ENCODE measurements at regions not wholly inside any gene's neighbourhood (a gene's known extent, or its start where the extent isn't known, plus 50 kb on each side); places are given as distances from the start of the nearest gene placed in this dataset.
A peak's percentile ranks its signal among the peaks of the same experiment; 100 is the strongest.

- no TSS peak for BruUV-seq (replicated peaks)
- H3K4me1 ChIP-seq = no peaks in the 10 kb centered on the region
- Mint-ChIP-seq H3K27ac (ENCODE audit: unreplicated experiment) (no peak overlapping the region), H3K36me3 (ENCODE audit: insufficient read depth, unreplicated experiment) (no peaks in the 10 kb centered on the region), H3K4me3 (ENCODE audit: unreplicated experiment) (no peak overlapping the region), H3K4me1 (ENCODE audit: low read depth, unreplicated experiment) (no peaks in the 10 kb centered on the region), H3K27me3 (ENCODE audit: insufficient read depth, unreplicated experiment) (peaks cover 5% of the 10 kb centered on the region), H3K9me3 (ENCODE audit: unreplicated experiment) (no peaks in the 10 kb centered on the region)
- H3K9me3 ChIP-seq = no peaks in the 10 kb centered on the region
- no peaks in the 10 kb centered on the region for H3K27me3 ChIP-seq (replicated peaks; ENCODE audit: control insufficient read depth, insufficient read depth, low read length)
- ChIA-PET CTCF (no interaction called here), POLR2A (no interaction called here)
- no peak for DNase-seq
- no peaks in the 10 kb centered on the region for H3K36me3 ChIP-seq (ENCODE audit: control insufficient read depth, insufficient read depth, low read length)
- TF ChIP-seq, protein P1, sequence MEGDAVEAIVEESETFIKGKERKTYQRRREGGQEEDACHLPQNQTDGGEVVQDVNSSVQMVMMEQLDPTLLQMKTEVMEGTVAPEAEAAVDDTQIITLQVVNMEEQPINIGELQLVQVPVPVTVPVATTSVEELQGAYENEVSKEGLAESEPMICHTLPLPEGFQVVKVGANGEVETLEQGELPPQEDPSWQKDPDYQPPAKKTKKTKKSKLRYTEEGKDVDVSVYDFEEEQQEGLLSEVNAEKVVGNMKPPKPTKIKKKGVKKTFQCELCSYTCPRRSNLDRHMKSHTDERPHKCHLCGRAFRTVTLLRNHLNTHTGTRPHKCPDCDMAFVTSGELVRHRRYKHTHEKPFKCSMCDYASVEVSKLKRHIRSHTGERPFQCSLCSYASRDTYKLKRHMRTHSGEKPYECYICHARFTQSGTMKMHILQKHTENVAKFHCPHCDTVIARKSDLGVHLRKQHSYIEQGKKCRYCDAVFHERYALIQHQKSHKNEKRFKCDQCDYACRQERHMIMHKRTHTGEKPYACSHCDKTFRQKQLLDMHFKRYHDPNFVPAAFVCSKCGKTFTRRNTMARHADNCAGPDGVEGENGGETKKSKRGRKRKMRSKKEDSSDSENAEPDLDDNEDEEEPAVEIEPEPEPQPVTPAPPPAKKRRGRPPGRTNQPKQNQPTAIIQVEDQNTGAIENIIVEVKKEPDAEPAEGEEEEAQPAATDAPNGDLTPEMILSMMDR (IDR thresholded peaks at IDR 0.05; ENCODE audit: insufficient read depth in 1 of 2, low read depth in 1 of 2, low read length in 1 of 2, severe bottlenecking in 1 of 2, unreplicated experiment in 1 of 2) = peak in 1 of 2 experiments; percentile 34
- H3K4me3 ChIP-seq (ENCODE audit: low read depth, low read length) = no peak overlapping the region
- intact Hi-C loops (cut with micrococcal nuclease; ENCODE audit: unreplicated experiment) = no loop called here
Measured at GRCh38 chr14:106681568-106681967, 1155.2 kb downstream of the TMEM121 start.

DNA sequence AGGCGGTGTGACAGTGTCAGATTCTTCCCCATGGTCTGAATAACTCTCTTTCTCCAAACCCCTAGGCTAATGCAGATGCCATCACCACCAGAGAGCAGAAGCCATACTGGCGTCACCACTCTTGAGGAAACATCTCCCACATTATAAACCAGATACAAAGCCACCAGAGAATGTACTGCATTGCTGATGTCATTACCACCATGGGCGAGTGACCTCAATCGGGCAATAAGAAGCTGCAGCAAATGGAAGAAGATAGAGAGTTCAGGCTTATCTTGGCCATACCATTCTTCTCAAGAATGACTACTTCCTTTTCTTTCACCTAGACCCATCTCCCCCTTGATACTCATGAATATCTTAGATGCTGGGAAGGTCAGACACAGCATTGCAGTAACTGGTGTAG lies 1157.2 kb downstream of the TMEM121 start:
- Mint-ChIP-seq H3K27me3 (ENCODE audit: insufficient read depth, unreplicated experiment) (peaks cover 7% of the 10 kb centered on the region), H3K36me3 (ENCODE audit: insufficient read depth, unreplicated experiment) (no peaks in the 10 kb centered on the region), H3K9me3 (ENCODE audit: unreplicated experiment) (no peaks in the 10 kb centered on the region), H3K27ac (ENCODE audit: unreplicated experiment) (no peak overlapping the region), H3K4me1 (ENCODE audit: low read depth, unreplicated experiment) (no peaks in the 10 kb centered on the region), H3K4me3 (ENCODE audit: unreplicated experiment) (no peak overlapping the region)
- no peaks in the 10 kb centered on the region for H3K9me3 ChIP-seq
- no peaks in the 10 kb centered on the region for H3K4me1 ChIP-seq
- CTCF ChIA-PET = no interaction called here
- intact Hi-C loops (cut with micrococcal nuclease; ENCODE audit: unreplicated experiment) = no loop called here
- H3K4me3 ChIP-seq (ENCODE audit: low read depth, low read length) = no peak overlapping the region
- BruUV-seq (replicated peaks) = no TSS peak
- TF ChIP-seq, protein P1 (IDR thresholded peaks at IDR 0.05; ENCODE audit: insufficient read depth in 1 of 2, low read depth in 1 of 2, low read length in 1 of 2, severe bottlenecking in 1 of 2, unreplicated experiment in 1 of 2) = no peak
- DNase-seq = no peak
- H3K27me3 ChIP-seq (replicated peaks; ENCODE audit: control insufficient read depth, insufficient read depth, low read length) = no peaks in the 10 kb centered on the region
- H3K36me3 ChIP-seq (ENCODE audit: control insufficient read depth, insufficient read depth, low read length) = no peaks in the 10 kb centered on the region
- POLR2A ChIA-PET = no interaction called here

DNA sequence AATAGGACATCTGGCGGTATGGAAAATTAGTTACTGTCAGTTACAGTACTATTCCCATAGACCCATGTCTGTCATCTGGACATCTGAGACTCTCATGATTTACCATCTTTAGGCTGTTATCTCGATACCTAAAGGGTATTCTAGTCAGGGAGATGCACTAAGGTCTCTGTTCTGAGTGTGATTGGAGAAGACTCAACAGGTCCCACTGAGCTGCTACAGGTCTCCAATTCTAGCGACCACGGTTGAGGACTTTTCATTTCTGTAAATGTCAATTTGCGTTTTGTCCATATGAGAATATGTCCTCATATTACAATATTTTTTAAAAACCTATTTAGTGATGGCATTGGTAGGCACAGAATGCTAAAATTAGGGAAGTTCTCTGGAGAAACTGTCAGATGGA lies 1160.2 kb downstream of the TMEM121 start:
- BruUV-seq (replicated peaks) = no TSS peak
- CTCF ChIA-PET = no interaction called here
- H3K27ac Mint-ChIP-seq (ENCODE audit: unreplicated experiment) = no peak overlapping the region
- intact Hi-C loops (cut with micrococcal nuclease; ENCODE audit: unreplicated experiment) = no loop called here
- H3K9me3 Mint-ChIP-seq (ENCODE audit: unreplicated experiment) = no peaks in the 10 kb centered on the region
- POLR2A ChIA-PET = no interaction called here
- no peaks in the 10 kb centered on the region for H3K27me3 ChIP-seq (replicated peaks; ENCODE audit: control insufficient read depth, insufficient read depth, low read length)
- TF ChIP-seq, protein P1 (IDR thresholded peaks at IDR 0.05; ENCODE audit: insufficient read depth in 1 of 2, low read depth in 1 of 2, low read length in 1 of 2, severe bottlenecking in 1 of 2, unreplicated experiment in 1 of 2) = no peak
- DNase-seq = no peak
- peaks cover 7% of the 10 kb centered on the region for H3K27me3 Mint-ChIP-seq (ENCODE audit: insufficient read depth, unreplicated experiment)
- no peaks in the 10 kb centered on the region for H3K4me1 ChIP-seq
- no peaks in the 10 kb centered on the region for H3K4me1 Mint-ChIP-seq (ENCODE audit: low read depth, unreplicated experiment)
- no peak overlapping the region for H3K4me3 Mint-ChIP-seq (ENCODE audit: unreplicated experiment)
- no peak overlapping the region for H3K4me3 ChIP-seq (ENCODE audit: low read depth, low read length)
- no peaks in the 10 kb centered on the region for H3K36me3 Mint-ChIP-seq (ENCODE audit: insufficient read depth, unreplicated experiment)
- no peaks in the 10 kb centered on the region for H3K36me3 ChIP-seq (ENCODE audit: control insufficient read depth, insufficient read depth, low read length)
- no peaks in the 10 kb centered on the region for H3K9me3 ChIP-seq
